ENCODE measurements at regions not wholly inside any gene's neighbourhood (a gene's known extent, or its start where the extent isn't known, plus 50 kb on each side); places are given as distances from the start of the nearest gene placed in this dataset.
A peak's percentile ranks its signal among the peaks of the same experiment; 100 is the strongest.

DNA sequence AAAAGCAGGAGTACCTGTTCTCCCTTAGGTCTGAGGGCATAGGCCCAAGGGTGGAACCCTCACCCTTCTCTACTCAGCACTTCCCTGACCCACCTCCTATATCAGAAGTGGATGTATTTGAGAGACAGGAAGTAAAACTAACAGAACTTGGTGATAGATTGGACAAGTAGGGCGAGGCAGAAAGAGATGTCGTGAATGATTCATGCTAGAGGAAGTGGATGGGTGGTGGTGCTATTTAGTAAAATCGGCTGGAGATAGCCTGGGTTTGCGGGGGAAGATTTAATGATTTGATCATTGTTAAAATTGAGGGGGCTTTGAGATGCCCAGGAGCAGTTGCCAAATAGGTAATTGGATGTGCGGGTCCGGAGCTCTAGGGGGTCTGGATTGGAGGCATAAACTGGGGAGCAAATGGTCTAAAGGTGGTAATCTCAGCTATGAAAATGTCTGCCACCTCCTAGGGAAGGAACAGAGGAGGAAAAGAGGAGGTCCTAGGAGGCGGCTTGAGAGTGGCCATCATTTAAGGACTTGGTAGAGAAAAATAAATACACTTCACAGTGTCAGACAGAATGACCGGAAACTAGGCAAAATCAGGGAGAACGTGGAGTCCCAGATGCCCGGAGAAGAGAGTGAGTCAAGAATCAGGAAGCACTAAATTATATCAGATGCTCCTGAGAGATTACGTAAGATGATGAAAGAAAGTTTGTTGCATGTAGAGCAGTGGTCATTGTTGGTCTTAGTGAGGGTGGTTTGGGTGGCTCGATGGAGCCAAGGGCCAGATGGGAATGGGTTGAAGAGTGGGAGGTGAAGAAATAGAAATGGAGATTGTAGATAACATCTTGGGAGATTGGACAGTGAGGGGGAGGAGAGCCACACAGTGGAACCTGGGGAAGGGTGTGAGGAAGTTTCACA, 142.0 kb downstream of the CEP57L1 start:
- H3K27ac ChIP-seq = no peak overlapping the region
- TF ChIP-seq, protein P1, sequence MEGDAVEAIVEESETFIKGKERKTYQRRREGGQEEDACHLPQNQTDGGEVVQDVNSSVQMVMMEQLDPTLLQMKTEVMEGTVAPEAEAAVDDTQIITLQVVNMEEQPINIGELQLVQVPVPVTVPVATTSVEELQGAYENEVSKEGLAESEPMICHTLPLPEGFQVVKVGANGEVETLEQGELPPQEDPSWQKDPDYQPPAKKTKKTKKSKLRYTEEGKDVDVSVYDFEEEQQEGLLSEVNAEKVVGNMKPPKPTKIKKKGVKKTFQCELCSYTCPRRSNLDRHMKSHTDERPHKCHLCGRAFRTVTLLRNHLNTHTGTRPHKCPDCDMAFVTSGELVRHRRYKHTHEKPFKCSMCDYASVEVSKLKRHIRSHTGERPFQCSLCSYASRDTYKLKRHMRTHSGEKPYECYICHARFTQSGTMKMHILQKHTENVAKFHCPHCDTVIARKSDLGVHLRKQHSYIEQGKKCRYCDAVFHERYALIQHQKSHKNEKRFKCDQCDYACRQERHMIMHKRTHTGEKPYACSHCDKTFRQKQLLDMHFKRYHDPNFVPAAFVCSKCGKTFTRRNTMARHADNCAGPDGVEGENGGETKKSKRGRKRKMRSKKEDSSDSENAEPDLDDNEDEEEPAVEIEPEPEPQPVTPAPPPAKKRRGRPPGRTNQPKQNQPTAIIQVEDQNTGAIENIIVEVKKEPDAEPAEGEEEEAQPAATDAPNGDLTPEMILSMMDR (IDR thresholded peaks at IDR 0.05) = no peak
- TF ChIP-seq ZFX (IDR thresholded peaks at IDR 0.05; ENCODE audit: borderline replicate concordance) = no peak

DNA sequence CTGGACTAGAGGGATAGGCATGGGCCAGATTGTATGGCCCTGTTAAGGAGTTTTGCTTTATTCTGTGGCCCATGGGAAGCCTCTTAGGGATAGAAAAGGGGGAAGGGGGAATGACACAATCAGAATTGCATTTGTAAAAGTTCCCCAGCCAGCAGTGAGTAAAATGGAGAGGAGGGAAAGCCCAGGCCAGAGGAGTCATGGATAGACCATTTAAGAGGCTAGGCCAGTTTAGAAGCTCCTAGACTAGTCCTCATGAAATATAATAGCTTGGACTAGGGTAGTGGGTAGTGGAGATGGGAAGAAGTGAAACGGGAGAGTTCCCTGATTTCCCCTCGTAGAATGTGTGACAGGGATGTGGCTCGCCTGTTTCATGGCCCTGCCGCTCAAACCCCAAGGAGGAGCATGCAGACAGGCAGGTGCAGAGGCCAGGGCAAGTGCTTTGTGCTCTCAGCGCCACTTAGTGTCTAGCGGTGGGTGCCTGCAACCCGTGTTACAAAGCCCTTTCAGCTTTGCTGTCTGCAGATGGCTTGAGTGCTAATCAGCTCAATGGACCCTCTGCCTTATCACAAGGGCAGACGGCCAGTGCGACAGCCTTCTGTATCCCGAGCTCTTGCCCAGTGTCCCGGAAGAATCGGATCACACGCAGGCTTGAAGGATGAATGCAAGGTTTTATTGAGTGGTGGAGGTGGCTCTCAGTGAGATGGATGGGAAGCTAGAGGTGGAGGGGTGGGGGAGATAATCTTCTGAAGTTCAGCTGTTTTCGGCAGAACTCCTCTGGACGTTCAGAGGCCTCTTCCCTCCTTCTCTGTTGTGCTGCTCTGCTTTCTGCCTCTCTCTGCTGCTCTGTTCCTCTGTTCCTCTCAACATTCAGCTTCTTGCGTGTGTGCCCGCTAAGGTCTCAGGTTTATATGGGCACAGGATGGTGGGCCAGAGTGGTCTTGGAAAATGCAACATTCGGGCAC, 141.1 kb downstream of the CEP57L1 start:
- TF ChIP-seq, protein P1 (IDR thresholded peaks at IDR 0.05) = no peak
- TF ChIP-seq ZFX (IDR thresholded peaks at IDR 0.05; ENCODE audit: borderline replicate concordance) = no peak
- H3K27ac ChIP-seq = no peak overlapping the region

DNA sequence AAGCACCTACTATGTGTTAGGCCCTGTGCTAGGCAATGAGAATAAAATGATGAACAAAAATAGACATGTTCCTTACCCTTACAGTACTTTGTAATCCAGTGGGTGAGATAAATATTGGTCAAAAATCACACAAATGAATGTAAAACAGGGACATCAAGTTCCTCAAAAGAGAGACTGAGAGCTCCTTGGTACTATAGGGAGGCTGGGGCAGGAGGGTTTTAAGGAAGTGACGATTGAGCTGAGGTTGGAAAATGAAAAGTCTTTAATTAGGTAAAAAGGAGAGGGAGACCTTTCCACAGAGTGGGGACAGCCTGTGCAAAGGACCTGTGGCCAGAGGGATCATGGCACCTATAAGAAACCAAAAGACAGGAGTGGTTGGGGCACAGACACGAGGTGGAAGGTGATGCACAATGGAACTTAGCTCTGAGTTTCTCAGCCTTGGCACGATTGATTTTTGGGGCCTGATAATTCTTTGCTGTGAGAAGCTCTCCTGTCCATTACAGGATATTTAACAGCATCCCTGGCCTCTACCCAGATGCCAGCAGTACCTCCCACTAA, 140.3 kb downstream of the CEP57L1 start:
- TF ChIP-seq ZFX (IDR thresholded peaks at IDR 0.05; ENCODE audit: borderline replicate concordance) = no peak
- TF ChIP-seq, protein P1 (IDR thresholded peaks at IDR 0.05) = no peak
- H3K27ac ChIP-seq = no peak overlapping the region

DNA sequence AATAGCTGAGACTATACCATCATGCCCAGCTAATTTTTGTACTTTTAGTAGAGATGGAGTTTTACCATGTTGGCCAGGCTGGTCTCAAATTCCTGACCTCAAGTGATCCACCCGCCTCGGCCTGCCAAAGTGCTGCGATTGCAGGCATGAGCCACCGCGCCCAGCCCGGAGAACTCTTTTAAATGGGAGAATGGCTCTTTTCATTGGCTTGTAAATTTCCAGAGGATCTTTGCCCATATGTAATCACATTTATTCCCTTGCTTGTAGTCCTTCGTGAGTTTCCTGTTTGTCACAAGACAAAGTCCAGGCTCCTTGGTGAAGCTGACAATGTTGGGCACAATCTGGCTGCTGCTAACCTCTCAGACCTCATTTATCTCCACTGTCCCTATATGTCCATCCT, 135.1 kb downstream of the CEP57L1 start:
- TF ChIP-seq ZFX (IDR thresholded peaks at IDR 0.05; ENCODE audit: borderline replicate concordance) = no peak
- TF ChIP-seq, protein P1 (IDR thresholded peaks at IDR 0.05) = no peak
- peak overlapping the region; percentile 76 for H3K27ac ChIP-seq

DNA sequence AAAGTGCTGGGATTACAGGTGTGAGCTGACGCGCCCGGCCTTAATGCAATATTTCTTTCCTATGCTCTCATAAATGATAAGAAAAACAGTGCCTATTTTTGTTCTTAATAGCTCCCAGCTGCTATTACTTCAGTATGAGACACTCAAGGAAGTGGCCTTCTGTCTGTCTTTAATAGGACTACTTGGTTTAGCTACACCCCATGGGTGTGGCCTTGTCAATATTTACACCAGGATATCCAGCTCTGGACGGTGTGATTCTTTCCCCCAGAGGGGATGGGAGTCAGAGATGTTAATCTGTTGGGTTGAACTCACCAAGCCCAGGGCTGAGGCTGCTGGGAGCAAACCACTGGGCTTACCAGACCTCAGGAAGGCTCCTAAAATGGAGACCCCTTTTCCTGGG, 134.2 kb downstream of the CEP57L1 start:
- no peak for TF ChIP-seq ZFX (IDR thresholded peaks at IDR 0.05; ENCODE audit: borderline replicate concordance)
- TF ChIP-seq, protein P1 (IDR thresholded peaks at IDR 0.05) = no peak
- H3K27ac ChIP-seq = peak overlapping the region; percentile 76

DNA sequence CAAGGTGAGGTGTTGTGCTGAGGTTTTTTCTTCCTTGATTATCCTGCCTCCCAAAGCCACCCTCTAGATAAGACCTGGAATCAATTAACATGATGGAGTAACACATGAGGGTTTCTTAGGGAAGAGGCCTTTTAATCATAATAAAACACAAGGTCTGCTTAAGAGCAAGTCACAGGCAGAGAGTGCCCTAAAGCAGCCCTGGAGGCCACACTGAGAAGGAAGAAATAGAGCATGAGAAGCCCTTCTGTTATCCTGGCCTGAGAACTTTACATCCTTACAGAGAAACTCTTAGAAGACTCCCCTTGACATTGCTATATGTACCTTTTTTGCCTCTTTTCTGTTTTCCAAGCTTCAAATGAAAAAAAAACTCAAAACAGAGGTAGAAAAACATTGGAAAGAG, 132.3 kb downstream of the CEP57L1 start:
- H3K27ac ChIP-seq = no peak overlapping the region
- TF ChIP-seq ZFX (IDR thresholded peaks at IDR 0.05; ENCODE audit: borderline replicate concordance) = no peak
- TF ChIP-seq, protein P1 (IDR thresholded peaks at IDR 0.05) = no peak
